Renal cortical epithelial cell (primary cell): ENCODE measurements at regions not wholly inside any gene's neighbourhood (a gene's known extent, or its start where the extent isn't known, plus 50 kb on each side); places are given as distances from the start of the nearest gene placed in this dataset.
A peak's percentile ranks its signal among the peaks of the same experiment; 100 is the strongest.

Experiments
- DNase-seq: peaks from one replicate; pipeline ENCODE4 v3.0.0-alpha.2; 2011; ENCODE audit warnings: low read depth

GRCh38 chr11:71075871-71076420 lies 176.4 kb downstream of the SHANK2 start:
- peak; percentile 34 for DNase-seq

GRCh38 chr11:71075116-71075720 lies 177.2 kb downstream of the SHANK2 start:
- DNase-seq: no peak

GRCh38 chr11:71071736-71072509 lies 180.5 kb downstream of the SHANK2 start:
- DNase-seq: no peak

GRCh38 chr11:71070490-71071453 lies 181.6 kb downstream of the SHANK2 start:
- DNase-seq: no peak

- DNase-seq: no peak
Observed at GRCh38 chr11:71068963-71069362, 183.4 kb downstream of the SHANK2 start.

GRCh38 chr11:71067753-71068152 lies 184.6 kb downstream of the SHANK2 start:
- no peak for DNase-seq

GRCh38 chr11:71066311-71066710 lies 186.1 kb downstream of the SHANK2 start:
- DNase-seq: no peak

GRCh38 chr11:71065841-71066240 lies 186.5 kb downstream of the SHANK2 start:
- no peak for DNase-seq

GRCh38 chr11:71064702-71065515 lies 187.5 kb downstream of the SHANK2 start:
- no peak for DNase-seq

- DNase-seq: no peak
Observed at GRCh38 chr11:71064183-71064582, 188.2 kb downstream of the SHANK2 start.

- no peak for DNase-seq
Observed at GRCh38 chr11:71063129-71063528, 189.2 kb downstream of the SHANK2 start.

GRCh38 chr11:71062199-71062598 lies 190.2 kb downstream of the SHANK2 start:
- DNase-seq: no peak

GRCh38 chr11:71060391-71060791 lies 192.0 kb downstream of the SHANK2 start:
- DNase-seq: no peak

GRCh38 chr11:71059662-71060061 lies 192.7 kb downstream of the SHANK2 start:
- DNase-seq: no peak

- no peak for DNase-seq
Observed at GRCh38 chr11:71055925-71056324, 196.5 kb downstream of the SHANK2 start.
